SK-N-SH (cell line): ENCODE measurements at regions not wholly inside any gene's neighbourhood (a gene's known extent, or its start where the extent isn't known, plus 50 kb on each side); places are given as distances from the start of the nearest gene placed in this dataset.

Experiments used
- CTCF ChIA-PET: fragments of 300-600, 350-600 bp; formaldehyde crosslinking; extraction: SDS; loops from one replicate; lab custom pipeline; 2021; lab: Yijun Ruan, JAX
- POLR2A ChIA-PET: fragments of 350-600 bp; sonication (Branson Sonifier 250); formaldehyde crosslinking; extraction: SDS; loops from one replicate; lab custom pipeline; 2020; ENCODE audit warnings: antibody characterized with exemption, inconsistent platforms; lab: Yijun Ruan, JAX
- DNase-seq: peaks from one replicate; pipeline ENCODE4 v3.0.0; 2012
- H2AFZ ChIP-seq: fragments of 200-600 bp; sonication (generic); 2 replicates; pipeline ENCODE4 v1.8.1; 2016; ENCODE audit warnings: antibody characterized with exemption, mild to moderate bottlenecking, low read depth
- H3F3A ChIP-seq: fragments of 200-600 bp; sonication (generic); replicated peaks from 2 replicates; pipeline ENCODE3; 2016; ENCODE audit warnings: antibody characterized with exemption, mild to moderate bottlenecking; ENCODE audit not compliant: insufficient read depth
- H3K27ac ChIP-seq, 2 experiments: fragments of 200-500 bp in 1 of 2; fragments of 200-600 bp in 1 of 2; sonication (Bioruptor generic) in 1 of 2; sonication (generic), shearing (Covaris generic) in 1 of 2; 2 replicates each; pipeline versions ENCODE4 v1.5.1 to v1.6.1; 2014 to 2016; ENCODE audit warnings: low read depth in 2 of 2, inconsistent platforms in 1 of 2, low read length in 1 of 2, mild to moderate bottlenecking in 1 of 2, mixed read lengths in 1 of 2
- H3K27me3 ChIP-seq: fragments of 200-600 bp; sonication (generic), shearing (Covaris generic); 2 replicates; pipeline ENCODE4 v1.6.1; 2016; ENCODE audit warnings: mixed run types; ENCODE audit not compliant: insufficient read depth
- H3K36me3 ChIP-seq, 2 experiments: fragments of 200-500 bp in 1 of 2; fragments of 200-600 bp in 1 of 2; sonication (Bioruptor generic) in 1 of 2; sonication (generic) in 1 of 2; replicated peaks in 1 of 2; 2 replicates each; pipeline versions ENCODE3 to v1.5.1; 2014 to 2016; ENCODE audit warnings: low read length in 1 of 2, mild to moderate bottlenecking in 1 of 2; ENCODE audit not compliant: insufficient read depth in 2 of 2, control insufficient read depth in 1 of 2
- H3K4me1 ChIP-seq, 2 experiments: fragments of 200-500 bp in 1 of 2; fragments of 200-600 bp in 1 of 2; sonication (Bioruptor generic) in 1 of 2; sonication (generic), shearing (Covaris generic) in 1 of 2; 2 replicates each; pipeline versions ENCODE4 v1.5.1 to v1.6.1; 2014 to 2016; ENCODE audit warnings: low read depth in 1 of 2, low read length in 1 of 2, mixed run types in 1 of 2; ENCODE audit not compliant: insufficient read depth in 2 of 2, control insufficient read depth in 1 of 2
- H3K4me2 ChIP-seq: fragments of 200-600 bp; sonication (generic), shearing (Covaris generic); 2 replicates; pipeline ENCODE4 v1.6.1; 2017; ENCODE audit warnings: mixed run types
- H3K4me3 ChIP-seq, 2 experiments: fragments of 200-500 bp in 1 of 2; fragments of 200-600 bp in 1 of 2; sonication (Bioruptor generic) in 1 of 2; sonication (generic), shearing (Covaris generic) in 1 of 2; 2 replicates each; pipeline versions ENCODE4 v1.5.1 to v1.8.1; 2014 to 2016; ENCODE audit warnings: low read depth in 2 of 2, inconsistent platforms in 1 of 2, low read length in 1 of 2, mild to moderate bottlenecking in 1 of 2, mixed read lengths in 1 of 2, moderate library complexity in 1 of 2
- H3K79me2 ChIP-seq: fragments of 200-600 bp; sonication (generic); 2 replicates; pipeline ENCODE4 v1.8.1; 2017; ENCODE audit warnings: mild to moderate bottlenecking; ENCODE audit not compliant: insufficient read depth
- H3K9ac ChIP-seq: fragments of 200-600 bp; sonication (generic); 2 replicates; pipeline ENCODE4 v1.6.1; 2017; ENCODE audit warnings: mixed run types
- H3K9me2 ChIP-seq: fragments of 200-600 bp; sonication (generic); 2 replicates; pipeline ENCODE4 v1.6.1; 2017; ENCODE audit warnings: mixed run types
- H3K9me3 ChIP-seq: fragments of 200-600 bp; sonication (generic); 2 replicates; pipeline ENCODE4 v1.6.1; 2017; ENCODE audit warnings: mixed run types, mild to moderate bottlenecking, moderate library complexity
- H4K20me1 ChIP-seq: fragments of 200-600 bp; sonication (generic); 2 replicates; pipeline ENCODE4 v1.6.1; 2017; ENCODE audit warnings: mild to moderate bottlenecking, mixed run types; ENCODE audit not compliant: insufficient read depth
- CHD2 ChIP-seq: fragments of 150-350 bp; IDR thresholded peaks from 2 replicates; pipeline ENCODE4 v1.6.1; 2018; ENCODE audit warnings: low read length; ENCODE audit not compliant: partially characterized antibody
- CTCF ChIP-seq: fragments of 200-600 bp; sonication (generic); IDR thresholded peaks from 2 replicates; pipeline ENCODE4 v1.6.1; 2017; ENCODE audit warnings: antibody characterized with exemption, mild to moderate bottlenecking, moderate library complexity
- ELF1 ChIP-seq: IDR thresholded peaks from 2 replicates; pipeline ENCODE4 v1.4.0; 2012
- EP300 ChIP-seq, 2 experiments: IDR thresholded peaks; 2 replicates each; pipeline versions ENCODE4 v1.4.0 to v1.6.1; 2012; ENCODE audit warnings: borderline replicate concordance in 1 of 2, low read depth in 1 of 2, low read length in 1 of 2
- FOSL2 ChIP-seq: IDR thresholded peaks from 2 replicates; pipeline ENCODE4 v1.4.0; 2012; ENCODE audit warnings: low read depth, mild to moderate bottlenecking, moderate library complexity, borderline replicate concordance
- FOXJ3 ChIP-seq: sonication (generic); formaldehyde crosslinking; IDR thresholded peaks from 2 replicates; pipeline ENCODE4 v1.5.1; 2020; ENCODE audit warnings: mild to moderate bottlenecking, missing genetic modification reagents
- FOXM1 ChIP-seq: IDR thresholded peaks from 2 replicates; pipeline ENCODE4 v1.4.0; 2012; ENCODE audit warnings: low read depth, mild to moderate bottlenecking
- JUND ChIP-seq: IDR thresholded peaks from 2 replicates; pipeline ENCODE4 v1.4.0; 2012
- MAX ChIP-seq: IDR thresholded peaks from 2 replicates; pipeline ENCODE4 v1.4.0; 2012; ENCODE audit warnings: low read depth
- MXI1 ChIP-seq: IDR thresholded peaks from 2 replicates; pipeline ENCODE4 v1.6.1; 2012; ENCODE audit warnings: mild to moderate bottlenecking, low read depth, low read length, improper control_type of control experiment
- PBX3 ChIP-seq: IDR thresholded peaks from 2 replicates; pipeline ENCODE4; 2012
- RAD21 ChIP-seq: IDR thresholded peaks from 2 replicates; pipeline ENCODE4 v1.6.1; 2012; ENCODE audit warnings: mild to moderate bottlenecking, low read length
- RCOR1 ChIP-seq: fragments of 150-350 bp; IDR thresholded peaks from 2 replicates; pipeline ENCODE4 v1.6.1; 2017; ENCODE audit warnings: antibody characterized with exemption, low read length
- RFX5 ChIP-seq: IDR thresholded peaks from 2 replicates; pipeline ENCODE4 v1.6.1; 2012; ENCODE audit warnings: mild to moderate bottlenecking, improper control_type of control experiment, low read length
- SIN3A ChIP-seq: IDR thresholded peaks from 2 replicates; pipeline ENCODE4 v1.6.1; 2012; ENCODE audit warnings: low read depth, mild to moderate bottlenecking, low read length, moderate library complexity, borderline replicate concordance
- TAF1 ChIP-seq: IDR thresholded peaks from 2 replicates; pipeline ENCODE4 v1.6.1; 2012; ENCODE audit warnings: low read depth, mild to moderate bottlenecking, low read length, moderate library complexity, borderline replicate concordance
- TEAD4 ChIP-seq: IDR thresholded peaks from 2 replicates; pipeline ENCODE4 v1.4.0; 2012; ENCODE audit warnings: mild to moderate bottlenecking, borderline replicate concordance; ENCODE audit not compliant: insufficient read depth
- USF1 ChIP-seq: IDR thresholded peaks from 2 replicates; pipeline ENCODE4 v1.4.0; 2012; ENCODE audit warnings: low read depth, borderline replicate concordance
- YY1 ChIP-seq: IDR thresholded peaks from 2 replicates; pipeline ENCODE4 v1.4.0; 2012; ENCODE audit warnings: low read depth, mild to moderate bottlenecking
- WGBS: methylation state at CpG from one replicate; pipeline ENCODE4 v1.1.6; 2017; ENCODE audit warnings: low lambda C conversion rate; 5-methylcytosine and 5-hydroxymethylcytosine counted together

- Histone ChIP-seq H3K9me3 (no peaks in the 10 kb centered on the region), H3K9me2 (no peaks in the 10 kb centered on the region), H3K4me2 (peak overlapping the region; percentile 14; the same call in 1 of the 2 replicates), H4K20me1 (no peaks in the 10 kb centered on the region), H3F3A (peaks cover 29% of the 10 kb centered on the region), H3K36me3 (no peaks in the 10 kb centered on the region), H3K9ac (no peak overlapping the region), H3K4me3 (no peak overlapping the region), H3K4me1 (peaks cover 0 to 17% of the 10 kb centered on the region in 2 experiments; a peak in 2 of 4 replicates), H3K27ac (peak overlapping the region; percentile 28 to 32; a peak in 3 of 4 replicates)
- CTCF ChIA-PET, result no interaction called here
- DNase-seq, result no peak
- WGBS, result 96% methylated on average over 4 of the region's 4 CpGs
- no peak for TF ChIP-seq MAX
- TF ChIP-seq USF1, result no peak
- no peak for TF ChIP-seq PBX3
- no peak for TF ChIP-seq JUND
- no peak for TF ChIP-seq RCOR1
- TF ChIP-seq CTCF, result no peak
- no peak for TF ChIP-seq YY1
- no peak for TF ChIP-seq TAF1
- no peak for TF ChIP-seq MXI1
- TF ChIP-seq TEAD4, result no peak
- no peak for TF ChIP-seq FOXM1
- TF ChIP-seq EP300 (IDR thresholded peaks at IDR 0.05; ENCODE audit: borderline replicate concordance in 1 of 2, low read depth in 1 of 2, low read length in 1 of 2), result no peak
- no peak for TF ChIP-seq FOSL2
- TF ChIP-seq RAD21, result no peak
- TF ChIP-seq RFX5, result no peak
- no peak for TF ChIP-seq SIN3A
- TF ChIP-seq ELF1, result no peak
- no peak for TF ChIP-seq CHD2
- no peak for TF ChIP-seq FOXJ3 (CRISPR knock-in tag)
- TF ChIP-seq, all 33 proteins: peak for 0
- H2AFZ ChIP-seq, result no peak overlapping the region; the same call in 1 of the 2 replicates
- POLR2A ChIA-PET, result no interaction called here
- H3K79me2 ChIP-seq, result no peaks in the 10 kb centered on the region
- H3K27me3 ChIP-seq, result no peaks in the 10 kb centered on the region
Measured at GRCh38 chr15:35723852-35724251, 177.9 kb upstream of the DPH6 start.
